ENCODE measurements at regions not wholly inside any gene's neighbourhood (a gene's known extent, or its start where the extent isn't known, plus 50 kb on each side); places are given as distances from the start of the nearest gene placed in this dataset.

DNA sequence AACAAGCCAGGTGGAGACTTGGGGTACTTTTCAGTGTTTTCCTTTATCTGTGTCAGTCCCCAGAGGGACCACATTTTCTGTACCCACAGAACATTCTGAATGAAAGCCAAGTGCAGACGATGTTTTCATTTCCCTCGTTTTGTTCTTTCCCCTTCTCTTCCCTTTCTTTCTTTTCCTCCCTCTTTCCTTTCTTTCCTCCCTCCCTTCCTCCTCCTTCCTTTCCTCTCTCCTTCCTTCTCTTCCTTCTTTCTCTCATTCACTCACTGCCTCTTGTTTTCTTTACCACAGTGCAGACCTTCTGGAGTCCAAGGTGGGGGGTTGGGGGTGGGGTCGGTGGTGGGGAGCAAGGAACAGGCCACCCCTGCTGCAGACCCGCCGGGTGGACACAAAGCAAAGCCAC, 141.4 kb upstream of the MKI67 start:
- TF ChIP-seq, protein P1, sequence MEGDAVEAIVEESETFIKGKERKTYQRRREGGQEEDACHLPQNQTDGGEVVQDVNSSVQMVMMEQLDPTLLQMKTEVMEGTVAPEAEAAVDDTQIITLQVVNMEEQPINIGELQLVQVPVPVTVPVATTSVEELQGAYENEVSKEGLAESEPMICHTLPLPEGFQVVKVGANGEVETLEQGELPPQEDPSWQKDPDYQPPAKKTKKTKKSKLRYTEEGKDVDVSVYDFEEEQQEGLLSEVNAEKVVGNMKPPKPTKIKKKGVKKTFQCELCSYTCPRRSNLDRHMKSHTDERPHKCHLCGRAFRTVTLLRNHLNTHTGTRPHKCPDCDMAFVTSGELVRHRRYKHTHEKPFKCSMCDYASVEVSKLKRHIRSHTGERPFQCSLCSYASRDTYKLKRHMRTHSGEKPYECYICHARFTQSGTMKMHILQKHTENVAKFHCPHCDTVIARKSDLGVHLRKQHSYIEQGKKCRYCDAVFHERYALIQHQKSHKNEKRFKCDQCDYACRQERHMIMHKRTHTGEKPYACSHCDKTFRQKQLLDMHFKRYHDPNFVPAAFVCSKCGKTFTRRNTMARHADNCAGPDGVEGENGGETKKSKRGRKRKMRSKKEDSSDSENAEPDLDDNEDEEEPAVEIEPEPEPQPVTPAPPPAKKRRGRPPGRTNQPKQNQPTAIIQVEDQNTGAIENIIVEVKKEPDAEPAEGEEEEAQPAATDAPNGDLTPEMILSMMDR (IDR thresholded peaks at IDR 0.05; ENCODE audit: borderline replicate concordance, insufficient read depth, low read depth, low read length): no peak
- no peak overlapping the region for H3K4me3 ChIP-seq (ENCODE audit: low read depth, low read length)

DNA sequence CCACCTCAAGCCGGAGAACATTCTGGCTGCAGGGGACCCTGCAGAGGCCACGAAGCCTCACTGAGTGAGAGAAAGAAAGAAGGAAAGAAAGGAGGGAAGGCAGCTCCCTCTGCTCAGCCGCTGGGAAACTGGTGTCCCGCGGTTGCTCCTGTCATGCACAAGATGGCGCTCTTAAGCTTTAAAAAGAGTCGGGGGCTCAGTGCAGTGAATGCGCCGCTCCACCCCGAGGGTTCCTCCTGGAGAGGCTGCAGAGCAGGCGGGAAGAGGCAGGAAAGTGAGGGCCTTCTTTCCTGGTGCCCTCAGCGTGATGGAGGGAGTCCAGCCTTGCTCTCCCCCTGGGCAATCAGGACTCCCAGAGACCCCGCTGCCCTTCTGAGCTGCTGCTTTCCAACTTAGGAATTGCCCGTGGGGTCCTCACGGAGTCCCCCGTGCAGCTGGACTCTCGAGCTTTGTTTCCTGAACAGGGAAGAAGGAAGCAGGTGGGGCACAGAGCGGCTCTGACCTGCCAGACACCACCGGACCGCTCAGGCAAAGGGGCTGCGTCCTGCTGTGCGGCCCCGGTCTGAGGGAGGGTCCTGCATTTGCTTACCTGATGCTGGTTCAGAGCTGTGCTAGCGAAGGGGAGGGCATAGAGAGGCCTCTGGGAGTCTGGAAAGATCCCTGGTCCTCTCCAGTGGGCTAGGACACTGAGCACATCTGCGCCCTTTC, 141.9 kb upstream of the MKI67 start:
- H3K4me3 ChIP-seq (ENCODE audit: low read depth, low read length): no peak overlapping the region
- TF ChIP-seq, protein P1 (IDR thresholded peaks at IDR 0.05; ENCODE audit: borderline replicate concordance, insufficient read depth, low read depth, low read length): peak; percentile 45; the same call in 1 of the 2 replicates

DNA sequence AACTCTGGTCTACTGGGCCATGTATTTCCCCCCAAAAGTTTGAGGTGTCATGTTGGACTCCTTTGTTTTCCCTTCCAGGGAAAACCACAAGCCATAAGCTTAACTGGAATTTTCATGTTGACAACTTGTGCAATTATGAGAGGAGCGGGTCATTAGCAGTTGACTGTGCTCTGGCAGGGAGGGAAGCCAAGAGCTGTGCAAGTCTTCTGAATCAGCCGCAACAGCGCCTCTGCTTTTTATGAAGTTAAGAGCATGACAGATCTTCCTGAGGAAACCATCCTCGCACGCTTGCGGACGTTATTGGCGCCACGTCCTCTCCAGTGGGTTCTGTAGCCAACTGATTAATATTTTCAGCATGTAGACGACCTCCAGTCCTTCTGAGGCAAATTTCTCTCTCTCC, 148.7 kb upstream of the MKI67 start:
- H3K4me3 ChIP-seq (ENCODE audit: low read depth, low read length): no peak overlapping the region
- TF ChIP-seq, protein P1 (IDR thresholded peaks at IDR 0.05; ENCODE audit: borderline replicate concordance, insufficient read depth, low read depth, low read length): no peak

DNA sequence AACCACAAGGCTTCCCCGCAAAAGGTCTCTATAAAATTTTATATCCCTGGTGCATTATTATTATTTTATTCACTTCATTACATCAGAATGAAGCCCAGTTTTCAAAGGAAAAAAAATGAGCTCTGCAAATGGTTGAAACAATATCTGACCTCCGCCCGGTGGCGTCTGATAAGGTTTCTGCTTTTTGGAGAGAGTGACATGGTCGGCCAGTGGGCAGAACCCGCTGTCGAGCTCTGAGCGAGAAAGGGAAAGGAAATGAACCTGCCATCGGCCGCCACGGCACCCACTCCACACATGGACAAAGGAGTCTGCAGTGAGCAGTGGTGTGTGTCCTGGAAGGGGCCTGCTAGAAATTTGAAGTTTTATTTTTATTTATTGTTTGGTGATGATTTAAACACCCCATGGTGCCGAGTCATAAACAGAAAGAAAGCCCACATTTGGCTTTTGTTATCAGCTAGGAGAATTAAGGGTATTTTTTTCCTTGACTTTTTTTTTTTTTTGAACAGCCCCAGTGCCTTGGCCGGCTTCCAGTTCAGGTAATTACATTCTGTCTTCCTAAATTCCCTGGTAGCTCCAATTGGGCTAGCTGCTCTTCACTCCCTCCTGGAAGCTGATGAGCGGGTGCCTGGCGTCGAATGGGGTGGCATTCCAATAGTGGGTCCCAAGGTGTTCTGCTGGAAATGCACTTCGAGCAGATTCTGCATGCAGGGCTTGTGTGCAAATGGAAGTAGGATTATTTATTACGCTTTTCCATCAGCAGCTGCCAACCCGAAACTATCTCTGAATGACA, 149.4 kb upstream of the MKI67 start:
- H3K4me3 ChIP-seq (ENCODE audit: low read depth, low read length): no peak overlapping the region

DNA sequence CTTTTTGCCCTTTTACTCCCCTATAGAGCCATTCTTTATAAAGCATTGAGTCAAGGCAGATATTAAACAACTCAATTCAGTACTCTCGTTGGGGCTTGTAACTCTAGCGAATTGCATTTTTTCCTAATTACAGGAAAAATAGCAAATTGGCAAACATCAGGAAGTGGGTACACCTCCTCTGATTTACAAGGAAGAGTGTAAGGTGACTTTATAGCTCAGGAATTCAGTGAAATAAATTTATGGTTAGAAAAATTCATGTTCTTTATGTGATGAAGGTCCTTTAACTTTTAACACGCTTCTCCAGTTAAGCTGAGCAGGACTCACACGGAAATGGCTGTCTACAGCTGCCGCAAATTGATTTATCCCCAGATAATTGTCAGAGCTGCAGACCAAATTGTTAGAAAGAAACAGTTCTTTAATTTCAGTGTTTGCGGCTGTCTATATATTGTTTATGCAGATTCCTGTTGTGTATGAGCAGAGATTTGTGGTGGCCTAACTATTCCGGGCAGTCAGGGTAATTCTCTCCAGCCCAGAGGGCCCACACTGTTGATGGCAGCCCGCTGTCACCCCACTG, 151.1 kb upstream of the MKI67 start:
- TF ChIP-seq, protein P1 (IDR thresholded peaks at IDR 0.05; ENCODE audit: borderline replicate concordance, insufficient read depth, low read depth, low read length): no peak
- no peak overlapping the region for H3K4me3 ChIP-seq (ENCODE audit: low read depth, low read length)

More for the DNA sequence above, 149.4 kb upstream of the MKI67 start:
- TF ChIP-seq, protein P1 (IDR thresholded peaks at IDR 0.05; ENCODE audit: borderline replicate concordance, insufficient read depth, low read depth, low read length): no peak

DNA sequence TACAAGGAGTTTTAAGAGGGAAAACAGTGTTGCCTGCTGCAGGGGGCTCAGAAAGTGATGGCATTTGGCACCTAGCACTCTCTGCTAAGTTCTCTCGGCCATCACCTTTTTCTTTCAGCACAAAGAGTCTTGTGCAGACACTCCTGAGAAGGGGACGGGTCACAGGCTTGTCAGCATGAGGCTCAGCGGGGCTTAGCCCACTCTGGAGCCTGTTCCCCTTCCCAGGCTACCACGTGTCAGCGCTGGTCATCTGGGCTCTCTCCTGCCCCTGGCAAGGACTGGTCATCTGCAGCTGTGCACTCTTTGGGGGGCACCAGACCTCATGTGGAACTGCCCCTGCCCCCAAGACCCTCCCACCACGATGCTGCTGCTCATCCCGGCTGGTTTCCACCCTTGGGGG, 152.1 kb upstream of the MKI67 start:
- TF ChIP-seq, protein P1 (IDR thresholded peaks at IDR 0.05; ENCODE audit: borderline replicate concordance, insufficient read depth, low read depth, low read length): no peak
- no peak overlapping the region for H3K4me3 ChIP-seq (ENCODE audit: low read depth, low read length)
